Ammon's horn (tissue), 1 donor: ENCODE measurements at regions not wholly inside any gene's neighbourhood (a gene's known extent, or its start where the extent isn't known, plus 50 kb on each side); places are given as distances from the start of the nearest gene placed in this dataset.
"Not testable (repeated sequence)": the region's sequence is repeated elsewhere in the genome, so short reads cannot be mapped to it uniquely, and the experiment has no call there.

Source experiments
- DNase-seq: peaks from one replicate; pipeline ENCODE4 v3.0.0-alpha.2; 2016; ENCODE audit warnings: low spot score

GRCh38 chr3:132084982-132085381, 50.2 kb upstream of the CPNE4 start:
- no peak for DNase-seq

GRCh38 chr3:132087356-132087755, 52.5 kb upstream of the CPNE4 start:
- no peak for DNase-seq

GRCh38 chr3:132088291-132088690, 53.5 kb upstream of the CPNE4 start:
- no peak for DNase-seq

GRCh38 chr3:132090921-132091320, 56.1 kb upstream of the CPNE4 start:
- peak; percentile 64 for DNase-seq

- no peak for DNase-seq
Measured at GRCh38 chr3:132116601-132117000, 81.8 kb upstream of the CPNE4 start.

GRCh38 chr3:132117642-132118041, 82.8 kb upstream of the CPNE4 start:
- DNase-seq, result no peak

- DNase-seq, result no peak
Measured at GRCh38 chr3:132119531-132119930, 84.7 kb upstream of the CPNE4 start.

- no peak for DNase-seq
Measured at GRCh38 chr3:132124096-132124495, 89.3 kb upstream of the CPNE4 start.

- DNase-seq, result no peak
Measured at GRCh38 chr3:132124651-132125284, 90.0 kb upstream of the CPNE4 start.

- no peak for DNase-seq
Measured at GRCh38 chr3:132134611-132135010, 99.8 kb upstream of the CPNE4 start.

- no peak for DNase-seq
Measured at GRCh38 chr3:132135628-132136333, 101.0 kb upstream of the CPNE4 start.

- DNase-seq, result no peak
Measured at GRCh38 chr3:132136334-132136716, 101.5 kb upstream of the CPNE4 start.

GRCh38 chr3:132136902-132137301, 102.1 kb upstream of the CPNE4 start:
- not testable (repeated sequence) for DNase-seq

- no peak for DNase-seq
Measured at GRCh38 chr3:132145833-132146232, 111.0 kb upstream of the CPNE4 start.

GRCh38 chr3:132154619-132155018, 119.8 kb upstream of the CPNE4 start:
- DNase-seq, result no peak

- no peak for DNase-seq
Measured at GRCh38 chr3:132159145-132159544, 124.3 kb upstream of the CPNE4 start.

GRCh38 chr3:132160198-132160597, 125.4 kb upstream of the CPNE4 start:
- no peak for DNase-seq

GRCh38 chr3:132161608-132162007, 126.8 kb upstream of the CPNE4 start:
- DNase-seq, result no peak

- no peak for DNase-seq
Measured at GRCh38 chr3:132164469-132165092, 129.8 kb upstream of the CPNE4 start.

GRCh38 chr3:132167870-132168269, 133.1 kb upstream of the CPNE4 start:
- DNase-seq, result no peak

- DNase-seq, result no peak
Measured at GRCh38 chr3:132174500-132174899, 139.7 kb upstream of the CPNE4 start.

- peak; percentile 58 for DNase-seq
Measured at GRCh38 chr3:132180337-132180791, 136.8 kb upstream of the ACP3 start.

GRCh38 chr3:132183811-132184210, 133.4 kb upstream of the ACP3 start:
- no peak for DNase-seq
